HL-60 (cell line): ENCODE measurements at regions not wholly inside any gene's neighbourhood (a gene's known extent, or its start where the extent isn't known, plus 50 kb on each side); places are given as distances from the start of the nearest gene placed in this dataset.

Experiments used
- DNase-seq, 2 experiments: peaks; one replicate each; pipeline ENCODE4 v3.0.0-alpha.2; 2010 to 2020; ENCODE audit warnings: low read depth in 1 of 2, low spot score in 1 of 2
- H3K27ac ChIP-seq: fragments of 250-450 bp; sonication (Bioruptor Pico); replicated peaks from 2 replicates; pipeline ENCODE4 v1.5.1; 2020; ENCODE audit warnings: mild to moderate bottlenecking, moderate library complexity
- H3K27me3 ChIP-seq: fragments of 250-450 bp; sonication (Bioruptor Pico); 2 replicates; pipeline ENCODE4 v1.5.1; 2021; ENCODE audit warnings: mild to moderate bottlenecking, moderate library complexity; ENCODE audit not compliant: insufficient read depth, poor library complexity, severe bottlenecking
- H3K4me3 ChIP-seq: replicated peaks from 2 replicates; pipeline ENCODE4 v1.5.1; 2011; ENCODE audit warnings: mild to moderate bottlenecking, control low read depth, low read length; ENCODE audit not compliant: insufficient read depth
- GABPA ChIP-seq: IDR thresholded peaks from 2 replicates; pipeline ENCODE4 v1.6.1; 2012; ENCODE audit warnings: low read depth
- POLR2AphosphoS5 ChIP-seq: IDR thresholded peaks from 2 replicates; pipeline ENCODE4 v1.6.1; 2012; ENCODE audit warnings: low read depth
- SPI1 ChIP-seq: IDR thresholded peaks from 2 replicates; pipeline ENCODE4 v1.6.1; 2012; ENCODE audit warnings: low read depth, mild to moderate bottlenecking, borderline replicate concordance
- TF ChIP-seq, protein P1 (sequence below): IDR thresholded peaks from 2 replicates; pipeline ENCODE4 v1.6.1; 2012; ENCODE audit warnings: low read depth; ENCODE audit not compliant: insufficient replicate concordance
- TF ChIP-seq, protein P2 (sequence below): IDR thresholded peaks from one replicate; pipeline ENCODE4 v1.5.1; 2011; ENCODE audit warnings: low read length, control low read depth, inconsistent platforms; ENCODE audit not compliant: insufficient read depth

DNA sequence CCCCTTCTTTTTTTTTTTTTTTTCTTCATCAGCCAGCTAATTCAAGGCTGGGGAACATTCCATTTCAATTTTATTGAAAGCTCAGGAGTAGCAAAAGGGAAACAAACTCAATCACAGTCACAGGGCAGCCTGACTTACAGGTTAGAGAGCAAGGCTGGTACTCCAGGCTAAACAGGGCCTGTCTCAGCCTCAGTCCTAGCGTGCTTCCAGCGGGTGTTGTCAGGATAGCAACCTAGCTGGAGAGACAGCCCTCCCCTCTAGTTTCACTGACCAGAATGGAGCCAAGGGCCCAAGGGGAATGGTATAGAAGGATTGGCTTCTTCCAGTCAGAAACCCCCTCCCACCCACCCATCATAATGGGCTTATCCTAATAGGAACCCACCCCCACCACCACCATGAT, 132.9 kb downstream of the PXDC1 start:
- DNase-seq = no peak
- no peak for TF ChIP-seq GABPA
- TF ChIP-seq, protein P1, sequence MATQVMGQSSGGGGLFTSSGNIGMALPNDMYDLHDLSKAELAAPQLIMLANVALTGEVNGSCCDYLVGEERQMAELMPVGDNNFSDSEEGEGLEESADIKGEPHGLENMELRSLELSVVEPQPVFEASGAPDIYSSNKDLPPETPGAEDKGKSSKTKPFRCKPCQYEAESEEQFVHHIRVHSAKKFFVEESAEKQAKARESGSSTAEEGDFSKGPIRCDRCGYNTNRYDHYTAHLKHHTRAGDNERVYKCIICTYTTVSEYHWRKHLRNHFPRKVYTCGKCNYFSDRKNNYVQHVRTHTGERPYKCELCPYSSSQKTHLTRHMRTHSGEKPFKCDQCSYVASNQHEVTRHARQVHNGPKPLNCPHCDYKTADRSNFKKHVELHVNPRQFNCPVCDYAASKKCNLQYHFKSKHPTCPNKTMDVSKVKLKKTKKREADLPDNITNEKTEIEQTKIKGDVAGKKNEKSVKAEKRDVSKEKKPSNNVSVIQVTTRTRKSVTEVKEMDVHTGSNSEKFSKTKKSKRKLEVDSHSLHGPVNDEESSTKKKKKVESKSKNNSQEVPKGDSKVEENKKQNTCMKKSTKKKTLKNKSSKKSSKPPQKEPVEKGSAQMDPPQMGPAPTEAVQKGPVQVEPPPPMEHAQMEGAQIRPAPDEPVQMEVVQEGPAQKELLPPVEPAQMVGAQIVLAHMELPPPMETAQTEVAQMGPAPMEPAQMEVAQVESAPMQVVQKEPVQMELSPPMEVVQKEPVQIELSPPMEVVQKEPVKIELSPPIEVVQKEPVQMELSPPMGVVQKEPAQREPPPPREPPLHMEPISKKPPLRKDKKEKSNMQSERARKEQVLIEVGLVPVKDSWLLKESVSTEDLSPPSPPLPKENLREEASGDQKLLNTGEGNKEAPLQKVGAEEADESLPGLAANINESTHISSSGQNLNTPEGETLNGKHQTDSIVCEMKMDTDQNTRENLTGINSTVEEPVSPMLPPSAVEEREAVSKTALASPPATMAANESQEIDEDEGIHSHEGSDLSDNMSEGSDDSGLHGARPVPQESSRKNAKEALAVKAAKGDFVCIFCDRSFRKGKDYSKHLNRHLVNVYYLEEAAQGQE = no peak
- TF ChIP-seq POLR2AphosphoS5 = no peak
- TF ChIP-seq, protein P2, sequence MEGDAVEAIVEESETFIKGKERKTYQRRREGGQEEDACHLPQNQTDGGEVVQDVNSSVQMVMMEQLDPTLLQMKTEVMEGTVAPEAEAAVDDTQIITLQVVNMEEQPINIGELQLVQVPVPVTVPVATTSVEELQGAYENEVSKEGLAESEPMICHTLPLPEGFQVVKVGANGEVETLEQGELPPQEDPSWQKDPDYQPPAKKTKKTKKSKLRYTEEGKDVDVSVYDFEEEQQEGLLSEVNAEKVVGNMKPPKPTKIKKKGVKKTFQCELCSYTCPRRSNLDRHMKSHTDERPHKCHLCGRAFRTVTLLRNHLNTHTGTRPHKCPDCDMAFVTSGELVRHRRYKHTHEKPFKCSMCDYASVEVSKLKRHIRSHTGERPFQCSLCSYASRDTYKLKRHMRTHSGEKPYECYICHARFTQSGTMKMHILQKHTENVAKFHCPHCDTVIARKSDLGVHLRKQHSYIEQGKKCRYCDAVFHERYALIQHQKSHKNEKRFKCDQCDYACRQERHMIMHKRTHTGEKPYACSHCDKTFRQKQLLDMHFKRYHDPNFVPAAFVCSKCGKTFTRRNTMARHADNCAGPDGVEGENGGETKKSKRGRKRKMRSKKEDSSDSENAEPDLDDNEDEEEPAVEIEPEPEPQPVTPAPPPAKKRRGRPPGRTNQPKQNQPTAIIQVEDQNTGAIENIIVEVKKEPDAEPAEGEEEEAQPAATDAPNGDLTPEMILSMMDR = no peak
- TF ChIP-seq SPI1 = no peak
- H3K4me3 ChIP-seq = no peak overlapping the region
- H3K27ac ChIP-seq = no peak overlapping the region
- H3K27me3 ChIP-seq = peaks cover 4% of the 10 kb centered on the region

DNA sequence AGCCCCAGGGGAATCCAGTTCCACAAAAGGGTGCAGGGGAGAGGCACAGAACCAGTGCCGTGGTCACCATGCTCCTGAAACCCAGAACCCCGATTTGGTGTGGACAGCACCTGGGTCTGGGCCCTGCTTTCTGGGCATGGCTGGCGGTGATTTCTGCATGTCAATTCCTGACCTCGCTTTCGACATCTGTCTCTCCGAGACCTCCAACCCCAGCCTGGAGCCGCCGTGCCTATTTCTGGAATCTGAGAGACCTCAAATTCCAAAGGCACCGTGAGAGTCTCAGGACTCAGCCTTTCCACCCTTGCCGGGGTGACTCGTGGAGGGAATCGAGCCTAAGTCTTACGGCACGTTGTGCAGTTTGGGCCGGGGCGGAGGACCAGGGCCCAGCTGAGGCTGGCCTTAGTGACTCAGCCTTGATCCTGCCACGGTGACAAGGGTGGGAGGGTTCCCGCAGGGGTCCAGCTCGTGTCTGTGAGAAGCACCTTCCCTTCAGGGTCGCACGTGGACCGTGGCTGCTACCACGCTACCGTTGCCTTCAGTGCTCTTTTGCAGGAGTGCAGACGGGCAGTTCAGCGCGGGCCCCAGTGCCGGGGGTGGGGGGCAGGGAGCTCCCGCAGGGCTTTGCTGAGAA, 133.7 kb downstream of the PXDC1 start:
- Histone ChIP-seq H3K27me3 (no peaks in the 10 kb centered on the region), H3K27ac (no peak overlapping the region), H3K4me3 (no peak overlapping the region)
- TF ChIP-seq SPI1 = no peak
- TF ChIP-seq, protein P1 = no peak
- no peak for DNase-seq

DNA sequence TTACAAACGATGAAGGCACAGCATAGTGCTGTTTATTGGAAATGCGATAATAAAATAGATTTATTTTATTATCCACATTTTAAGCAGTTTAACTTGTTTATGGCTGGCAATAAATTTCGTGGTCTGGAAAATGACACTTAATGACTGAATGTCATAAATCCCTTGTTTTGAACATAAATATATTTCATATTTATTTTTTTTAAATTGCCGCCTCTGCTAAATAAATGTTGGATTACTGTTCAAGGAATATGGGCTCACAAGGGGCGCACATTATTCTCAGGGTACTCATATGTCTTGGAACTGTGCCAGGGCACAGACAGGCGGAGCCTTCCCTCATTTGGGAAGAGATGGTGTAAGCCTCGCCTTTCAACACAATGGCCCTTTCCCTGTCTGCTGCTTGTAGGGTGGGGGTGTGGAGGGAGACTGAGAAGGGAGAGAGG, 134.3 kb downstream of the PXDC1 start:
- no peak overlapping the region for H3K27ac ChIP-seq
- no peak for DNase-seq
- TF ChIP-seq, protein P1 = no peak
- no peak for TF ChIP-seq GABPA
- no peak for TF ChIP-seq POLR2AphosphoS5
- TF ChIP-seq SPI1 = no peak
- TF ChIP-seq, protein P2 = no peak
- no peak overlapping the region for H3K4me3 ChIP-seq
- no peaks in the 10 kb centered on the region for H3K27me3 ChIP-seq
